H1 (cell line): ENCODE measurements at regions not wholly inside any gene's neighbourhood (a gene's known extent, or its start where the extent isn't known, plus 50 kb on each side); places are given as distances from the start of the nearest gene placed in this dataset.

Experiments
- CTCF ChIA-PET: fragments of 300-600 bp; sonication (Branson Sonifier 250); formaldehyde crosslinking; loops from one replicate; lab custom pipeline; 2021; ENCODE audit not compliant: partially characterized antibody; lab: Charles Lee
- POLR2A ChIA-PET: fragments of 300-600 bp; sonication (Branson Sonifier 250); formaldehyde crosslinking; loops from one replicate; lab custom pipeline; 2021; ENCODE audit warnings: inconsistent platforms; ENCODE audit not compliant: partially characterized antibody; lab: Charles Lee
- DNase-seq, 2 experiments: peaks; one replicate each; pipeline versions ENCODE4 v3.0.0 to v3.0.0-alpha.2; 2010 to 2022; ENCODE audit warnings: low spot score in 2 of 2, low read depth in 1 of 2, mixed read lengths in 1 of 2
- FAIRE-seq: peaks from 2 replicates; lab custom pipeline; 2011; peaks lifted over from hg19 to GRCh38; lab: Jason Lieb, UNC
- H2AFZ ChIP-seq: 2 replicates; pipeline ENCODE4 v1.8.1; 2012; ENCODE audit warnings: low read length, inconsistent platforms
- H2AK5ac ChIP-seq: 2 replicates; pipeline ENCODE4 v1.6.1; 2013; ENCODE audit warnings: low read depth, low read length
- H2BK120ac ChIP-seq: replicated peaks from 2 replicates; pipeline ENCODE3; 2013; ENCODE audit warnings: low read depth, low read length, inconsistent platforms
- H2BK12ac ChIP-seq: 2 replicates; pipeline ENCODE4 v1.6.1; 2013; ENCODE audit warnings: low read depth, low read length
- H2BK15ac ChIP-seq: 2 replicates; pipeline ENCODE4 v1.6.1; 2013; ENCODE audit warnings: low read length
- H2BK20ac ChIP-seq: 2 replicates; pipeline ENCODE4 v1.6.1; 2013; ENCODE audit warnings: low read length
- H2BK5ac ChIP-seq: 2 replicates; pipeline ENCODE4 v1.6.1; 2013; ENCODE audit warnings: low read depth, low read length
- H3K14ac ChIP-seq: 2 replicates; pipeline ENCODE4 v1.6.1; 2013; ENCODE audit warnings: inconsistent platforms; ENCODE audit not compliant: insufficient read length
- H3K18ac ChIP-seq: 2 replicates; pipeline ENCODE4 v1.6.1; 2013; ENCODE audit warnings: low read length; ENCODE audit errors: extremely low read depth
- H3K23ac ChIP-seq: 2 replicates; pipeline ENCODE4 v1.6.1; 2013; ENCODE audit warnings: inconsistent platforms; ENCODE audit not compliant: insufficient read length
- H3K23me2 ChIP-seq: 2 replicates; pipeline ENCODE4 v1.6.1; 2013; ENCODE audit warnings: low read depth, low read length
- H3K27ac ChIP-seq: 2 replicates; pipeline ENCODE4 v1.6.1; 2011; ENCODE audit warnings: low read depth, low read length, inconsistent platforms
- H3K27me3 ChIP-seq, 4 experiments: replicated peaks in 1 of 4; 1 replicate in 1 of 4; 2 replicates in 3 of 4; pipeline versions ENCODE4 v1.6.1 to v1.8.1; 2011 to 2013; ENCODE audit warnings: low read length in 3 of 4, mild to moderate bottlenecking in 3 of 4, inconsistent platforms in 2 of 4, mixed read lengths in 2 of 4, moderate library complexity in 1 of 4; ENCODE audit not compliant: control insufficient read depth in 3 of 4, insufficient read depth in 3 of 4; ENCODE audit errors: extremely low read depth in 1 of 4
- H3K36me3 ChIP-seq, 4 experiments: 2 replicates each; pipeline versions ENCODE4 v1.6.1 to v1.8.1; 2011 to 2013; ENCODE audit warnings: mild to moderate bottlenecking in 4 of 4, low read length in 3 of 4, moderate library complexity in 2 of 4, control low read depth in 1 of 4, inconsistent platforms in 1 of 4; ENCODE audit not compliant: insufficient read depth in 4 of 4, control insufficient read depth in 2 of 4
- H3K4ac ChIP-seq: replicated peaks from 2 replicates; pipeline ENCODE3; 2013; ENCODE audit warnings: low read length, low read depth, mixed read lengths, inconsistent platforms; ENCODE audit not compliant: insufficient read length
- H3K4me1 ChIP-seq, 4 experiments: replicated peaks in 1 of 4; 1 replicate in 1 of 4; 2 replicates in 3 of 4; pipeline versions ENCODE4 v1.6.1 to v1.8.1; 2011 to 2013; ENCODE audit warnings: low read length in 3 of 4, inconsistent platforms in 2 of 4, mixed read lengths in 1 of 4; ENCODE audit not compliant: insufficient read depth in 4 of 4, control insufficient read depth in 3 of 4
- H3K4me2 ChIP-seq, 2 experiments: 2 replicates each; pipeline versions ENCODE4 v1.6.1 to v1.8.1; 2011 to 2013; ENCODE audit warnings: low read depth in 2 of 2, low read length in 2 of 2, control low read depth in 1 of 2, inconsistent platforms in 1 of 2, mild to moderate bottlenecking in 1 of 2; ENCODE audit not compliant: insufficient read depth in 1 of 2
- H3K4me3 ChIP-seq, 4 experiments: fragments of 200-600, 300-600 bp in 1 of 4; sonication (generic), shearing (Covaris generic), sonication (Bioruptor Twin) in 1 of 4; 2 replicates each; pipeline versions ENCODE4 v1.5.1 to v1.8.1; 2011 to 2016; ENCODE audit warnings: low read length in 4 of 4, low read depth in 3 of 4, control low read depth in 2 of 4, inconsistent platforms in 2 of 4, mild to moderate bottlenecking in 2 of 4, mixed read lengths in 1 of 4, moderate library complexity in 1 of 4; ENCODE audit not compliant: insufficient read depth in 2 of 4; ENCODE audit errors: extremely low read depth in 1 of 4
- H3K56ac ChIP-seq: replicated peaks from 2 replicates; pipeline ENCODE3; 2013; ENCODE audit warnings: low read depth, mild to moderate bottlenecking, mixed read lengths, low read length, inconsistent platforms; ENCODE audit not compliant: insufficient read length
- H3K79me1 ChIP-seq: 2 replicates; pipeline ENCODE4 v1.6.1; 2013; ENCODE audit warnings: low read depth, low read length, control low read depth
- H3K79me2 ChIP-seq, 2 experiments: 2 replicates each; pipeline versions ENCODE4 v1.6.1 to v1.8.1; 2012 to 2013; ENCODE audit warnings: low read length in 2 of 2, mild to moderate bottlenecking in 2 of 2, inconsistent platforms in 1 of 2; ENCODE audit not compliant: insufficient read depth in 2 of 2, control insufficient read depth in 1 of 2
- H3K9ac ChIP-seq, 4 experiments: replicated peaks in 1 of 4; 1 replicate in 1 of 4; 2 replicates in 3 of 4; pipeline versions ENCODE4 v1.6.1 to v1.8.1; 2011 to 2013; ENCODE audit warnings: low read depth in 3 of 4, low read length in 3 of 4, control low read depth in 2 of 4, mild to moderate bottlenecking in 2 of 4, moderate library complexity in 2 of 4, inconsistent platforms in 1 of 4; ENCODE audit errors: extremely low read depth in 1 of 4
- H3K9me3 ChIP-seq, 2 experiments: 2 replicates each; pipeline versions ENCODE4 v1.6.1 to v1.8.1; 2012 to 2013; ENCODE audit warnings: mild to moderate bottlenecking in 2 of 2, moderate library complexity in 2 of 2, control low read depth in 1 of 2, inconsistent platforms in 1 of 2, low read depth in 1 of 2, low read length in 1 of 2, mixed read lengths in 1 of 2; ENCODE audit not compliant: insufficient read depth in 2 of 2
- H4K20me1 ChIP-seq, 2 experiments: replicated peaks in 1 of 2; 2 replicates each; pipeline versions ENCODE3 to v1.8.1; 2011 to 2013; ENCODE audit warnings: inconsistent platforms in 2 of 2, low read length in 2 of 2, mild to moderate bottlenecking in 1 of 2; ENCODE audit not compliant: insufficient read depth in 2 of 2, control insufficient read depth in 1 of 2
- H4K5ac ChIP-seq: 2 replicates; pipeline ENCODE4 v1.6.1; 2013; ENCODE audit warnings: low read length, low read depth, mixed read lengths, inconsistent platforms; ENCODE audit not compliant: insufficient read length
- H4K8ac ChIP-seq: 2 replicates; pipeline ENCODE4 v1.8.0; 2013; ENCODE audit warnings: mild to moderate bottlenecking, moderate library complexity, low read length, inconsistent platforms; ENCODE audit not compliant: insufficient read depth; ENCODE audit errors: extremely low read depth
- H4K91ac ChIP-seq: replicated peaks from 2 replicates; pipeline ENCODE3; 2013; ENCODE audit warnings: low read length, mixed read lengths, inconsistent platforms; ENCODE audit not compliant: insufficient read length
- CEBPB ChIP-seq: IDR thresholded peaks from 2 replicates; pipeline ENCODE4 v1.6.1; 2012; ENCODE audit warnings: low read depth, low read length
- KDM5A ChIP-seq: fragments of 200-600 bp; IDR thresholded peaks from 2 replicates; pipeline ENCODE4 v1.7.1; 2012; ENCODE audit warnings: mild to moderate bottlenecking, low read length, inconsistent platforms, mixed read lengths
- SIX5 ChIP-seq: IDR thresholded peaks from 2 replicates; pipeline ENCODE4 v1.6.1; 2011; ENCODE audit warnings: mild to moderate bottlenecking, low read depth, low read length
- SP2 ChIP-seq: IDR thresholded peaks from 2 replicates; pipeline ENCODE4 v1.6.1; 2012; ENCODE audit warnings: mild to moderate bottlenecking, low read length, inconsistent platforms

- no peak for DNase-seq
- H3K36me3 ChIP-seq, result no peaks in the 10 kb centered on the region
Measured at GRCh38 chr2:176502619-176503018, 233.4 kb downstream of the MTX2 start.

More at GRCh38 chr2:176502619-176503018, 233.4 kb downstream of the MTX2 start:
- Histone ChIP-seq H2BK5ac (no peak overlapping the region), H3K9ac (no peak overlapping the region), H3K79me2 (no peaks in the 10 kb centered on the region), H3K27me3 (no peaks in the 10 kb centered on the region; a peak in 2 of 7 replicates), H3K14ac (no peak overlapping the region), H2BK120ac (no peak overlapping the region), H4K5ac (no peak overlapping the region), H3K23ac (no peak overlapping the region), H2BK12ac (no peak overlapping the region), H4K8ac (no peak overlapping the region), H2BK20ac (no peak overlapping the region), H3K79me1 (no peaks in the 10 kb centered on the region), H2AK5ac (no peak overlapping the region), H3K4me1 (no peaks in the 10 kb centered on the region), H4K91ac (no peak overlapping the region), H2BK15ac (no peak overlapping the region), H3K56ac (no peak overlapping the region), H3K18ac (no peak overlapping the region), H3K9me3 (no peaks in the 10 kb centered on the region), H3K23me2 (no peaks in the 10 kb centered on the region), H3K27ac (no peak overlapping the region), H3K4ac (no peak overlapping the region), H2AFZ (no peak overlapping the region), H3K4me3 (no peak overlapping the region)
- FAIRE-seq, result no peak
- POLR2A ChIA-PET, result no interaction called here
- TF ChIP-seq SIX5 (no peak), KDM5A (no peak), SP2 (no peak), CEBPB (no peak)
- TF ChIP-seq, all 59 proteins: peak for 0
- CTCF ChIA-PET, result no interaction called here
- no peaks in the 10 kb centered on the region for H4K20me1 ChIP-seq
- no peak overlapping the region for H3K4me2 ChIP-seq
